Sciatic nerve (tissue), 2 donors: ENCODE measurements at regions not wholly inside any gene's neighbourhood (a gene's known extent, or its start where the extent isn't known, plus 50 kb on each side); places are given as distances from the start of the nearest gene placed in this dataset.

Experiments
- ATAC-seq: fragments of 200-7000 bp; cut with Tn5 transposase; one replicate; pipeline ENCODE4 v1.9.1; 2020; ENCODE audit warnings: mild to moderate bottlenecking, moderate library complexity
- DNase-seq: peaks from one replicate; pipeline ENCODE4 v3.0.0-alpha.2; 2020; ENCODE audit warnings: low spot score
- intact Hi-C: fragments of 100-400 bp; cut with DNase I; formaldehyde crosslinking; loops from one replicate; pipeline ENCODE4 v1.14.2; 2022
- donor health status: DM: no; HTN: no; CAD: no.
- donor health status: DM: no; HTN: no; CAD: no.

- no peak for ATAC-seq
Measured at GRCh38 chr13:26820871-26821270, 60.3 kb upstream of the GPR12 start.

GRCh38 chr13:26819046-26819445 is 58.5 kb upstream of the GPR12 start:
- intact Hi-C loops = no loop called here
- DNase-seq (no peak), ATAC-seq (no peak)

More at GRCh38 chr13:26820871-26821270, 60.3 kb upstream of the GPR12 start:
- intact Hi-C loops = no loop called here
- no peak for DNase-seq

GRCh38 chr13:26816881-26817280 is 56.3 kb upstream of the GPR12 start:
- ATAC-seq = no peak
- intact Hi-C loops = no loop called here
- DNase-seq = no peak

- no peak for DNase-seq
- ATAC-seq = no peak
Measured at GRCh38 chr13:26813980-26814348, 53.4 kb upstream of the GPR12 start.

GRCh38 chr13:26813321-26813979 is 52.9 kb upstream of the GPR12 start:
- no peak for ATAC-seq
- no peak for DNase-seq

More at GRCh38 chr13:26813980-26814348, 53.4 kb upstream of the GPR12 start:
- intact Hi-C loops = no loop called here

DNA sequence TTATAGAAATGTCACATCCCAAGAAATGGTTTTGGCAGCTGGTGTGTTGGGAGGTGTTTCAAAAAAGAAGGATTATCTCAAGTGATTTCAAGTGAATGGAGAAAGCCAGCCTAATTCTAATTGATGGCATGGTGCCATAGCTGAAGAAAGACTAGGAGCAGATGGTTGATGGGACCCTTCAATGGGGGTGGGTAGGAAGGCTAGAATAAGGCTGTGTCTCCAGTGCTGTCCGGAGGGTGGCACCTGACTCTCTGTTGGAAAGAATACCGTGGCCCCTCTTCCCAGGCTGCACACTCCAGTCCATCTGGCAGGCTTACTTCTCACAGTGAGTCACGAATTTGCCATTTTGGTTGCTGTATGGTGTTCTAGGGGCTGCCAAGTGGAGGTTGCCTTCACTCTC is 51.0 kb upstream of the GPR12 start:
- DNase-seq (no peak), ATAC-seq (no peak)
- intact Hi-C loops = no loop called here

More at GRCh38 chr13:26813321-26813979, 52.9 kb upstream of the GPR12 start:
- intact Hi-C loops = no loop called here
